ENCODE measurements at regions not wholly inside any gene's neighbourhood (a gene's known extent, or its start where the extent isn't known, plus 50 kb on each side); places are given as distances from the start of the nearest gene placed in this dataset.

DNA sequence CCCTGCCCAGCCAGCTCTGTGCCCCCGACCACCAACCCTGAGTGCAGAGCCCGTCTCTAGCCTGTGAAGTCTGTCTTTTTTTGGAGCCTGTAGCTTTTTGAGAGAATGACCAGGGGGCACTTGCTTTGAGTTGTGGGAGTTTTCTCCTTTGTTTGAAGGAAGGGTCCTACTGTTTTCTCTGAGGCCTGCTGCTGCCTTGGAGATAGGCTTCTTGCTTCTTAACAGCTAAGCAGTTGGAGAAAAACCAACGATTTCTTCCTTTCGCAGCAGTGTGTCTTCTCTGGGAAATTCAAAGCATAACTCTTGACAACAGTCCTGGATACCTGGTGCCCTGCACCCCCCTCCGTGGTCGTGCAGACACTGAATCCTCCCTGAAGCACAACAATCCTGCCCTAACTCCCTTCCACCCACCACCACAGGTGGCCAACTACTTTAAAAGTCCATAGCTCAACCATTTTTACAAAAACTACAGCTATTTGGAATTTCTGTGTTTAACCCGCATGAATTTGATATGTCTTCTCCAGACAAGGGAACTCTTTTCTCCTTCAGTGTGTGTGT, 61.0 kb downstream of the FAM50B start:
- TF ChIP-seq CTCF (conservative IDR thresholded peaks at IDR 0.05) (no peak), ZFX (IDR thresholded peaks at IDR 0.05) (no peak)

Data from C4-2B (cell line).